ENCODE measurements at regions not wholly inside any gene's neighbourhood (a gene's known extent, or its start where the extent isn't known, plus 50 kb on each side); places are given as distances from the start of the nearest gene placed in this dataset.
"Not testable (repeated sequence)": the region's sequence is repeated elsewhere in the genome, so short reads cannot be mapped to it uniquely, and the experiment has no call there.

DNA sequence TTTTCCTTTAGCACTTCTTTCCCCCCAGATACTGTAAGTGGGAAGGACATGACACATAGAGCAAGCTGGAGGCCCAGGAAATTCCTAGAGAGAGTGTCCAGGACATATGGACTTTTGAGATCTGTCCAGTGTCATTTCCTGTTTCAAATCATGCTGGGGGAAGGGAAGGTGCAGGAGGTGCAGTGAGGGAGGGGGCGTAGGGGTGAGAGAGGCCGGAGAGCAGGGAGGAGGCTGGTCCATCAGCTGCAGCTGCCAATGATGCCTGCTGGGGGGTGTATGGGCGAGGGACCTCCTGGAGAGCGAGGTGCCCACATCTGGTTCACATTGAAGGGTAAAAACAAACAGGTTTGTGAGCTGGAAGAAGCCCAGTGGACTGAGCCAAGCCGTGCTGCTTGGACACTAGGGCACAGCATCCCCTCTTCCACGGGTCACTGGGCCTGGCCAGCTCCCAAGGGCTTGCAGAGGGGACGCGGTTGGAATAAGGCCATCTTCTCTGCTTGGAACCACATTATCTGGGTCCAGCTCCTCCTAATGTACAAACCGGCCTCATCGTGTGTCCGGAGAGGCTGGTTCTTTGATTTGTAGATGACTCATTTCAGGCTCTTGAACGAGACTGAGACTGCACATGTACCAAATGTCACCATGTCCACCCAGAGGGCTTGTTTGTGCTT lies 70.4 kb upstream of the SMURF2 start:
- DNase-seq: no peak
- H4K91ac ChIP-seq (ENCODE audit: low read depth, low read length): peak overlapping the region; percentile 8
- H3K4me2 ChIP-seq (ENCODE audit: low read length): no peak overlapping the region
- H3K9me3 ChIP-seq (ENCODE audit: insufficient read depth, low read depth, low read length): no peaks in the 10 kb centered on the region
- H2BK5ac ChIP-seq (ENCODE audit: low read depth, low read length, poor library complexity): peak overlapping the region; percentile 27
- H2BK12ac ChIP-seq (ENCODE audit: low read length): peak overlapping the region; percentile 42
- no peak overlapping the region for H3K14ac ChIP-seq (ENCODE audit: low read length)
- H3K79me2 ChIP-seq (ENCODE audit: control insufficient read depth, insufficient read depth, low read length, poor library complexity): no peaks in the 10 kb centered on the region
- H2AFZ ChIP-seq (ENCODE audit: insufficient read depth, low read length, poor library complexity): peak overlapping the region; percentile 17
- H3K27ac ChIP-seq (ENCODE audit: low read depth, low read length): no peak overlapping the region
- peaks cover 8 to 10% of the 10 kb centered on the region in 2 experiments for H3K4me1 ChIP-seq (ENCODE audit: control insufficient read depth in 1 of 2, insufficient read depth in 2 of 2, low read length in 2 of 2)
- no peak overlapping the region for H2BK120ac ChIP-seq (ENCODE audit: insufficient read depth, low read length, poor library complexity)
- H3K27me3 ChIP-seq (ENCODE audit: insufficient read depth, low read length): no peaks in the 10 kb centered on the region
- H3K79me1 ChIP-seq (ENCODE audit: low read length): peaks cover 2% of the 10 kb centered on the region
- H3K36me3 ChIP-seq (ENCODE audit: control insufficient read depth in 1 of 2, insufficient read depth in 2 of 2, low read length in 2 of 2): no peaks in the 10 kb centered on the region
- WGBS (ENCODE audit: extremely low coverage, insufficient coverage, insufficient read length): no CpG with 5 or more reads among the region's 12 CpGs
- H3K4me3 ChIP-seq (ENCODE audit: low read depth, low read length): no peak overlapping the region
- H2AK5ac ChIP-seq (ENCODE audit: low read length): peak overlapping the region; percentile 9
- no peak overlapping the region for H3K4ac ChIP-seq (ENCODE audit: low read depth, low read length)
- H3K23ac ChIP-seq (ENCODE audit: low read length): no peak overlapping the region
- no peak overlapping the region for H3K18ac ChIP-seq (ENCODE audit: low read length)
- H3K9ac ChIP-seq (ENCODE audit: low read length): no peak overlapping the region
- H4K8ac ChIP-seq (ENCODE audit: low read depth, low read length): peak overlapping the region; percentile 22
- H4K12ac ChIP-seq (ENCODE audit: low read depth, low read length): no peak overlapping the region

DNA sequence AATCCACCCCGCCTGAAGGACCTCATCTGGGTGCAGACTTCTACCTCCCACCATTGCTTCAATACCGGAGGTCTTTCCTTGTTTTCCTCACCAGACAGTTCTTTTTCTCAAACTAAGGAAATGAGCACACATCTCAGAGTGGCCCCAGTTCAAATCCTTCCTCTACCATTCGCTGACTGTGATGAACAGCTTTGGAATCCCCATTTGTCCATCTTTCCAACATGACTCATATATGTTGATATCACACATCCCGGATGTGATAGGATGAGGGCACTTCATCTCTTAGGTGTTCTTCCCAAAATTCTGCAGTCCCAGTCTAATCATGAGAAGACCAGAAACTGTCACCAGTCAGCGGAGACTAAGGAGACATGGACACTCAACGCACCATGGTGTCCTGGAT lies 67.9 kb upstream of the SMURF2 start:
- H3K36me3 ChIP-seq (ENCODE audit: control insufficient read depth in 1 of 2, insufficient read depth in 2 of 2, low read length in 2 of 2): not testable (repeated sequence)

DNA sequence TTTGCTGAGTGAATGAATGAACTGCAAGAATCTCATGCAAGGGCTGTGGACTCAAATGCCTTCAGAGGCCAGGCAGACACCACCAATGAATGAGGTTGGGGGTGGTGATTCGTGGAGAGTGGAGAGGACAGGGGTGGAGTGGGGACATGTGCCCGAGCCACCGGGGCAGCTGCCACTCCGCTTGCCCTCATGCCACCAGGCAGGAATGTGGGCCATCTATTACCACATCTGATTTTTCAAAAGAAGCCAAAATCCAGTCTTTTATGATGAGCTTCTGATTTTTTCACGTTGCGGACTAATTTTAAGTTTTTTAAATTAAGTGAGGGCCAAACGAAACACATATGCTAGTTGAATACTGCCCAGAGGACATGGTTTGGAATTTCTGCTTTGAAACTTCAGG lies 67.1 kb upstream of the SMURF2 start:
- Histone ChIP-seq H3K79me2 (ENCODE audit: control insufficient read depth, insufficient read depth, low read length, poor library complexity) (no peaks in the 10 kb centered on the region), H3K4me3 (ENCODE audit: low read depth, low read length) (no peak overlapping the region), H2BK12ac (ENCODE audit: low read length) (no peak overlapping the region), H4K12ac (ENCODE audit: low read depth, low read length) (no peak overlapping the region), H3K79me1 (ENCODE audit: low read length) (peaks cover 3% of the 10 kb centered on the region), H2BK120ac (ENCODE audit: insufficient read depth, low read length, poor library complexity) (no peak overlapping the region), H3K36me3 (ENCODE audit: control insufficient read depth in 1 of 2, insufficient read depth in 2 of 2, low read length in 2 of 2) (no peaks in the 10 kb centered on the region), H3K9ac (ENCODE audit: low read length) (no peak overlapping the region), H3K4ac (ENCODE audit: low read depth, low read length) (no peak overlapping the region), H3K4me1 (ENCODE audit: control insufficient read depth in 1 of 2, insufficient read depth in 2 of 2, low read length in 2 of 2) (peaks cover 8 to 10% of the 10 kb centered on the region in 2 experiments), H4K8ac (ENCODE audit: low read depth, low read length) (no peak overlapping the region), H3K14ac (ENCODE audit: low read length) (no peak overlapping the region), H3K27ac (ENCODE audit: low read depth, low read length) (no peak overlapping the region), H2BK5ac (ENCODE audit: low read depth, low read length, poor library complexity) (no peak overlapping the region), H3K27me3 (ENCODE audit: insufficient read depth, low read length) (no peaks in the 10 kb centered on the region), H3K9me3 (ENCODE audit: insufficient read depth, low read depth, low read length) (no peaks in the 10 kb centered on the region), H3K18ac (ENCODE audit: low read length) (no peak overlapping the region), H4K91ac (ENCODE audit: low read depth, low read length) (no peak overlapping the region), H3K4me2 (ENCODE audit: low read length) (no peak overlapping the region), H2AK5ac (ENCODE audit: low read length) (no peak overlapping the region), H2AFZ (ENCODE audit: insufficient read depth, low read length, poor library complexity) (no peak overlapping the region), H3K23ac (ENCODE audit: low read length) (no peak overlapping the region)
- no CpG with 5 or more reads among the region's 7 CpGs for WGBS (ENCODE audit: extremely low coverage, insufficient coverage, insufficient read length)
- no peak for DNase-seq

More for the DNA sequence above, 67.9 kb upstream of the SMURF2 start:
- H3K23ac ChIP-seq (ENCODE audit: low read length); H2AK5ac ChIP-seq (ENCODE audit: low read length); H3K79me1 ChIP-seq (ENCODE audit: low read length); H4K8ac ChIP-seq (ENCODE audit: low read depth, low read length); DNase-seq; H2BK120ac ChIP-seq (ENCODE audit: insufficient read depth, low read length, poor library complexity); H3K4me3 ChIP-seq (ENCODE audit: low read depth, low read length); H3K9ac ChIP-seq (ENCODE audit: low read length); H3K14ac ChIP-seq (ENCODE audit: low read length); H4K12ac ChIP-seq (ENCODE audit: low read depth, low read length); H2BK5ac ChIP-seq (ENCODE audit: low read depth, low read length, poor library complexity); H3K4ac ChIP-seq (ENCODE audit: low read depth, low read length); H3K4me2 ChIP-seq (ENCODE audit: low read length); H3K4me1 ChIP-seq (ENCODE audit: control insufficient read depth in 1 of 2, insufficient read depth in 2 of 2, low read length in 2 of 2); H3K79me2 ChIP-seq (ENCODE audit: control insufficient read depth, insufficient read depth, low read length, poor library complexity); H3K18ac ChIP-seq (ENCODE audit: low read length); H2BK12ac ChIP-seq (ENCODE audit: low read length); H4K91ac ChIP-seq (ENCODE audit: low read depth, low read length); H3K9me3 ChIP-seq (ENCODE audit: insufficient read depth, low read depth, low read length); H2AFZ ChIP-seq (ENCODE audit: insufficient read depth, low read length, poor library complexity); H3K27me3 ChIP-seq (ENCODE audit: insufficient read depth, low read length); H3K27ac ChIP-seq (ENCODE audit: low read depth, low read length): not testable (repeated sequence)
- no CpG with 5 or more reads among the region's 6 CpGs for WGBS (ENCODE audit: extremely low coverage, insufficient coverage, insufficient read length)

DNA sequence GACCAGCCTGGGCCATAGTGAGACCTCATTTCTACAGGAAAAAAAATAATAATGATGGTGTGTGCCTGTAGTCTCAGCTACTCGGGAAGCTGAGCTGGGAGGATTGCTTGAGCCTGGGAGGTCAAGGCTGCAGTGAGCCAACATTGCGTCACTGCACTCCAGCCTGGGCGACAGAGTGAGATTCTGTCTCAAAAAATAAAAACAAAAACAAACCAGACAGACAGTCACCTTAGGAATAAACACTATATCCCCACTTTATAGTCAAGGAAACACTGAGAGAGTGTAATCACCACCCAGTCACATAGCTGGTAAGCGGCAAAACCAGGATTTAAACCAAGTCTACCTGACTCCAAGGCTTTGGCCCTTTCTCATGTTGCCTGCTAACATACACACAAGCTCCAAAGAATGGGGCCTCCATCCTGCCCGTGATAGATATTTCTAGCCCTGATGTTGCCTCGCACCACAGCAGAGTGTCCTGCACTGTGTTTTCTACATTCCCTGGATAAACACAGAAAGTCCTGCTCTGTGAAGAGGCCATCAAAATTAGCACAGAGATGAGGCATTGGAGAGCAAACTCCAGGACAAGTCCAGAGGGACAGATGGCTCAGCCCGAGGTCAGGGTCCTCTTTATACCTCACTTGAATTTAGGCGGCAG lies 66.1 kb upstream of the SMURF2 start:
- Histone ChIP-seq H3K18ac (ENCODE audit: low read length) (no peak overlapping the region), H2AK5ac (ENCODE audit: low read length) (no peak overlapping the region), H3K27ac (ENCODE audit: low read depth, low read length) (no peak overlapping the region), H4K91ac (ENCODE audit: low read depth, low read length) (no peak overlapping the region), H3K79me2 (ENCODE audit: control insufficient read depth, insufficient read depth, low read length, poor library complexity) (no peaks in the 10 kb centered on the region), H3K4me2 (ENCODE audit: low read length) (no peak overlapping the region), H3K9ac (ENCODE audit: low read length) (no peak overlapping the region), H3K4me1 (ENCODE audit: control insufficient read depth in 1 of 2, insufficient read depth in 2 of 2, low read length in 2 of 2) (peaks cover 12 to 13% of the 10 kb centered on the region in 2 experiments), H3K27me3 (ENCODE audit: insufficient read depth, low read length) (no peaks in the 10 kb centered on the region), H2BK120ac (ENCODE audit: insufficient read depth, low read length, poor library complexity) (peak overlapping the region; percentile 31), H3K23ac (ENCODE audit: low read length) (no peak overlapping the region), H2BK5ac (ENCODE audit: low read depth, low read length, poor library complexity) (no peak overlapping the region), H3K9me3 (ENCODE audit: insufficient read depth, low read depth, low read length) (no peaks in the 10 kb centered on the region), H3K79me1 (ENCODE audit: low read length) (peaks cover 4% of the 10 kb centered on the region), H3K14ac (ENCODE audit: low read length) (no peak overlapping the region), H2BK12ac (ENCODE audit: low read length) (no peak overlapping the region), H3K36me3 (ENCODE audit: control insufficient read depth in 1 of 2, insufficient read depth in 2 of 2, low read length in 2 of 2) (no peaks in the 10 kb centered on the region), H4K8ac (ENCODE audit: low read depth, low read length) (no peak overlapping the region), H2AFZ (ENCODE audit: insufficient read depth, low read length, poor library complexity) (no peak overlapping the region), H4K12ac (ENCODE audit: low read depth, low read length) (no peak overlapping the region), H3K4me3 (ENCODE audit: low read depth, low read length) (no peak overlapping the region), H3K4ac (ENCODE audit: low read depth, low read length) (peak overlapping the region; percentile 14)
- DNase-seq: no peak
- WGBS (ENCODE audit: extremely low coverage, insufficient coverage, insufficient read length): no CpG with 5 or more reads among the region's 8 CpGs

Data from trophoblast cell (in vitro differentiated cells and primary cell).